Activated T-cell treated with anti-CD3 and anti-CD28 coated beads, Interleukin-2, amount 50 U/mL, for 4 hours (primary cell): ENCODE measurements at regions not wholly inside any gene's neighbourhood (a gene's known extent, or its start where the extent isn't known, plus 50 kb on each side); places are given as distances from the start of the nearest gene placed in this dataset.

Experiments used
- ATAC-seq, 2 donors: fragments of 200-7000 bp; cut with Tn5 transposase; one replicate each; pipeline ENCODE4 v1.10.0; 2021
- DNase-seq: peaks from one replicate; pipeline ENCODE4 v3.0.0-alpha.2; 2020
- H3K27me3 Mint-ChIP-seq: one replicate; pipeline ENCODE4 v1.8.0; 2021; ENCODE audit warnings: low read depth, mixed read lengths
- H3K36me3 Mint-ChIP-seq: one replicate; pipeline ENCODE4 v1.8.0; 2022; ENCODE audit warnings: mixed read lengths; ENCODE audit not compliant: insufficient read depth
- H3K4me1 Mint-ChIP-seq: one replicate; pipeline ENCODE4 v1.8.0; 2021; ENCODE audit warnings: low read depth, mixed read lengths
- H3K4me3 Mint-ChIP-seq: one replicate; pipeline ENCODE4 v1.8.0; 2021; ENCODE audit warnings: mild to moderate bottlenecking, moderate library complexity, mixed read lengths
- H3K9me3 Mint-ChIP-seq: one replicate; pipeline ENCODE4 v1.8.0; 2021; ENCODE audit warnings: mixed read lengths

GRCh38 chr11:86893235-86893634, 62.0 kb downstream of the FZD4 start:
- no peaks in the 10 kb centered on the region for H3K9me3 Mint-ChIP-seq
- H3K4me1 Mint-ChIP-seq: no peaks in the 10 kb centered on the region
- no peak overlapping the region for H3K4me3 Mint-ChIP-seq
- H3K36me3 Mint-ChIP-seq: no peaks in the 10 kb centered on the region
- ATAC-seq (no peak), DNase-seq (no peak)
- H3K27me3 Mint-ChIP-seq: peaks cover 9% of the 10 kb centered on the region
